Small intestine (tissue), 7 donors: ENCODE measurements at regions not wholly inside any gene's neighbourhood (a gene's known extent, or its start where the extent isn't known, plus 50 kb on each side); places are given as distances from the start of the nearest gene placed in this dataset.
"Not testable (repeated sequence)": the region's sequence is repeated elsewhere in the genome, so short reads cannot be mapped to it uniquely, and the experiment has no call there.

Experiments
- DNase-seq, 2 donors: peaks; one replicate each; pipeline versions ENCODE4 v3.0.0 to v3.0.0-alpha.2; 2013
- FAIRE-seq: peaks from 2 replicates; lab custom pipeline; 2012; peaks lifted over from hg19 to GRCh38; lab: Jason Lieb, UNC
- H3K27ac ChIP-seq, 3 donors: one replicate each; pipeline ENCODE4 v1.5.1; 2013; ENCODE audit warnings: low read length in 2 of 3, mild to moderate bottlenecking in 2 of 3, control low read depth in 1 of 3, inconsistent platforms in 1 of 3, low read depth in 1 of 3, moderate library complexity in 1 of 3
- H3K27me3 ChIP-seq, 3 donors: one replicate each; pipeline ENCODE4 v1.6.1; 2013; ENCODE audit warnings: low read length in 3 of 3, inconsistent platforms in 1 of 3; ENCODE audit not compliant: control insufficient read depth in 3 of 3, insufficient read depth in 3 of 3
- H3K36me3 ChIP-seq, 3 donors: one replicate each; pipeline ENCODE4 v1.6.1; 2013; ENCODE audit warnings: low read length in 3 of 3, inconsistent platforms in 1 of 3, low read depth in 1 of 3, mild to moderate bottlenecking in 1 of 3, moderate library complexity in 1 of 3; ENCODE audit not compliant: control insufficient read depth in 3 of 3, insufficient read depth in 2 of 3
- H3K4me1 ChIP-seq, 3 donors: one replicate each; pipeline ENCODE4 v1.6.1; 2013; ENCODE audit warnings: low read length in 2 of 3, inconsistent platforms in 1 of 3, low read depth in 1 of 3, mild to moderate bottlenecking in 1 of 3, moderate library complexity in 1 of 3; ENCODE audit not compliant: control insufficient read depth in 3 of 3, insufficient read depth in 2 of 3
- H3K4me3 ChIP-seq, 3 donors: one replicate each; pipeline ENCODE4 v1.5.1; 2013; ENCODE audit warnings: low read length in 3 of 3, control low read depth in 1 of 3, inconsistent platforms in 1 of 3, low read depth in 1 of 3, mild to moderate bottlenecking in 1 of 3, moderate library complexity in 1 of 3
- H3K9me3 ChIP-seq, 2 donors: one replicate each; pipeline ENCODE4 v1.6.1; 2013; ENCODE audit warnings: low read depth in 1 of 2, low read length in 1 of 2; ENCODE audit not compliant: control insufficient read depth in 2 of 2, insufficient read depth in 1 of 2
- WGBS, 3 donors: extraction: QIAGEN DNeasy Blood & Tissue Kit; methylation state at CpG; one replicate each; pipeline ENCODE4 v1.1.7; 2013; 5-methylcytosine and 5-hydroxymethylcytosine counted together
- donor health status: healthy with polysubstance abuse.
- donor health status: control.
- donor health status: control.
- donor health status: Bipolar disorder and iron deficiency.
- donor health status: healthy.

DNA sequence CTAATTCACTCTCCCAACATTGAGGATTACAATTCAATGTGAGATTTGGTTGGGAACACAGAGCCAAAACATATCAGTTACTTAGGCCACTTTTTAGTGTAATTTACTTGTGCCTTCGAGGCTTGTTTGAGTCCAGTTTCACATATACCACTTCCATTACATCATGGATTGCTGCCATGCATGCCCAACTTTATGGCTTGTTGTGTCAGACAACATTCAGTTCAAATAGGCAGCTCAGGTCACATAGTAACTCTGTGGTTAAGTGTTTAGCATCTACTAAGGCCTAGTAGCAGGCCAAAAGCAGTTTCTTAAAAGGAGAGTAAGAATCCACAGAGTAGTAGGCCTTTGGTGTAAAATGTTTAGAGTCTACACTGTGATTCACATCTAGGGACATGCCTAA is 164.3 kb upstream of the GMNC start:
- Histone ChIP-seq H3K36me3 (no peaks in the 10 kb centered on the region), H3K4me3 (no peak overlapping the region), H3K27ac (no peak overlapping the region), H3K27me3 (no peaks in the 10 kb centered on the region), H3K4me1 (no peaks in the 10 kb centered on the region), H3K9me3 (no peaks in the 10 kb centered on the region)
- DNase-seq (no peak), FAIRE-seq (no peak)
- 48 to 62% (median 54%) methylated on average over 1 of the region's 1 CpG for WGBS, 3 donors

DNA sequence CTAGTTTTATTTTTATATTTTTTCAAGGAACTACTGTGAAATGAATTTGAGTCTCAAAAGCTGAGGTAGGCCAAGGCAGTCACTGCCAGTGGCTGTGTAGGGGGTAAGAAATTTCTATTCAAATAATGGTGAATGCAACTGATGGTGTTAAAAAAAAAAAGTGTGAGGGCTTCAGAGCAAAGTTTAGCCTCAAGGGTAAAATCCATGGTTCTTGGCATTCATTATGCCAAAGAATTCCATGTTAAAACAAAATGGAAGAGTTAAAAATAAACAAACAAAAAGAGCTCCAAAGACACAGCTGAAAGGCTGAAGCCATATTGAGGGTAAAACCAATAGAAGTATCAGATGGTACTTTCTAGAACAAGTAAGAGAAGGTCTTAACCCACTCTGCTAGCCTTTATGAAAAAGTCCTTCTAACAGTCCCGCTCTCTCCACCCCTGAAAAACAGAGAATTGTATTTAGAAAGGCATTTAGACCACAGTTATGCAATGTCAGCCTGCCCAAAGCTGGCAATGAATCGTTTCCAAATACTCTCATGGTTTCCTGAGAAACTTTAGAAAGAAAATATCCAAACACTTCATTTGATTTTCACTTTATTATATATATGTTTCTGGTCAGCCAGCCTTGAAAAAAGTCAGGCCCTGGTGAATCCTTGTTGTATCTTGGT is 158.4 kb upstream of the GMNC start:
- Histone ChIP-seq H3K4me3 (no peak overlapping the region), H3K4me1 (no peaks in the 10 kb centered on the region)
- no peak for FAIRE-seq

DNA sequence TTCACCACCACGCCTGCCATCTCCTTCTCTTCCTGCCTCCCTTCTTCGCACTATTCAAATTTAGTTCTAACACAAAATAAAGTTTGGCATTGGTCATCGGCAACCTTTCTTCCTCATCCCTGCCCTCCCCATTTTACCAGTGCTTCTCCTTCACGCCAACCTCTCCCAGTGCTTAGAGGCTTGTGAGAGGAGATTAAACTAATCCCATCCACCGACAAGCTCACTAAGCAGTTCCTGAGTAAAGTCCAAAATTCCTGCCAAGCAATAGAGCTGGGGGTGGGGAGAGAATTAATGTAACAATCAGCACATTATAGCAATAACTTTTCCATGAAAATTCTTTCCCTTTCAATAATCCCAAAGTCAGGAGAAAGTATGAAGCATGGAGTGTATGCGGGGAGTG is 157.4 kb upstream of the GMNC start:
- DNase-seq (no peak), FAIRE-seq (no peak)
- Histone ChIP-seq H3K4me3 (no peak overlapping the region), H3K27ac (no peak overlapping the region), H3K27me3 (no peaks in the 10 kb centered on the region), H3K36me3 (no peaks in the 10 kb centered on the region), H3K9me3 (no peaks in the 10 kb centered on the region), H3K4me1 (no peaks in the 10 kb centered on the region)
- WGBS, 3 donors, result 63 to 79% (median 68%) methylated on average over 6 of the region's 6 CpGs

More for the DNA sequence above, 158.4 kb upstream of the GMNC start:
- no peak for DNase-seq
- H3K27me3 ChIP-seq, result no peaks in the 10 kb centered on the region
- H3K27ac ChIP-seq, result no peak overlapping the region
- H3K9me3 ChIP-seq, result no peaks in the 10 kb centered on the region
- 57 to 70% (median 61%) methylated on average over 2 of the region's 2 CpGs for WGBS, 3 donors
- no peaks in the 10 kb centered on the region for H3K36me3 ChIP-seq

DNA sequence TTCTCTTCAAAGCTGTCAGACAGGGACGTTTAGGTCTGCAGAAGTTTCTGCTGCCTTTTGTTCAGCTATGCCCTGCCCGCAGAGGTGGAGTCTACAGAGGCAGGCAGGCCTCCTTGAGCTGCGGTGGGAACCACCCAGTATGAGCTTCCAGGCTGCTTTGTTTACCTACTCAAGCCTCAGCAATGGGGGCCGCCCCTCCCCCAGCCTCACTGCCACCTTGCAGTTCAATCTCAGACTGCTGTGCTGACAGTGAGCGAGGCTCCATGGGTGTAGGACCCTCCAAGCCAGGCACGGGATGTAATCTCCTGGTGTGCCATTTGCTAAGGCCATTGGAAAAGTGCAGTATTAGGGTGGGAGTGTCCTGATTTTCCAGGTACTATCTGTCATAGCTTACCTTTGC is 153.5 kb upstream of the GMNC start:
- WGBS, 3 donors, result 69 to 76% (median 72%) methylated on average over 6 of the region's 6 CpGs
- not testable (repeated sequence) for H3K9me3 ChIP-seq, DNase-seq

DNA sequence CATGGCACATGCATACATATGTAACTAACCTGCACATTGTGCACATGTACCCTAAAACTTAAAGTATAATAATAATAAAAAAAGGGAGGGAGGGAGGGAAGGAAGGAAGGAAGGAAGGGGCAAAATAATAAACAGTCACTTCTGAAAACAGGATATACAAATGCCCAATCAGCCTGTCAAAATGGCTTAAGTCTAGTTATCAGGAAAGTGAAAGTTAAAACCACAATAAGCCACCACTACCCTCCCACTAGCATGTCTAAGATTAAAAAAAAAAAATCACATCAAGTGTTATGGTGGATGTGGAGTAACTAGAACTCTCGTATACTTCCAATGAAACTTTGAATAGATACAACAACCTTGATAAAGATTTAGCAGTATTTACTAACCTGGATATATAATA is 145.6 kb upstream of the GMNC start:
- Histone ChIP-seq H3K27ac (no peak overlapping the region), H3K36me3 (no peaks in the 10 kb centered on the region), H3K9me3 (no peaks in the 10 kb centered on the region), H3K4me3 (no peak overlapping the region), H3K4me1 (no peaks in the 10 kb centered on the region), H3K27me3 (no peaks in the 10 kb centered on the region)
- DNase-seq (no peak), FAIRE-seq (no peak)
- 42 to 73% (median 50%) methylated on average over 1 of the region's 1 CpG for WGBS, 3 donors

More for the DNA sequence above, 153.5 kb upstream of the GMNC start:
- H3K4me1 ChIP-seq, H3K27me3 ChIP-seq, H3K4me3 ChIP-seq, FAIRE-seq, H3K27ac ChIP-seq, H3K36me3 ChIP-seq: not testable (repeated sequence)

DNA sequence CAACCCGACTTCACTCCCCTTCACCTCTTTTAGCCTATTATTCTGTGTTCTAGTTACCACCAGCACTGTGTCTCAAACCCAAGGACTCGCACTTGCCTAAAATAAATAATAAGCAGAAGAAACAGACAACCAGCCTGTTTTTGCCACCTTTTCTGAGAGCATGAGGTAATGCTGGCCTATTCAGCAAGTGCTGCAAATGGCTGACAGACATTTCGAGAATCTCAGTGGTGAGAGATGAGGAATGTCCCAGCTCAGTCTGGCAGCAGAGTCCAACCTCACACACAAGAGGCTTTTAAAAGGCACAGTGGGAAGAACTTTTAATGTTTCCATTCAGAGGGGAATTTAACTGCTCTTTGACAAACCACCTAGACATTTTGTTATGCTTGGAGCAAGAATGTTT is 143.3 kb upstream of the GMNC start:
- WGBS, 3 donors, result 68 to 73% (median 71%) methylated on average over 3 of the region's 3 CpGs
- no peaks in the 10 kb centered on the region for H3K27me3 ChIP-seq
- H3K9me3 ChIP-seq, result no peaks in the 10 kb centered on the region
- no peak overlapping the region for H3K27ac ChIP-seq
- FAIRE-seq (no peak), DNase-seq (no peak)
- no peaks in the 10 kb centered on the region for H3K36me3 ChIP-seq
- H3K4me1 ChIP-seq, result no peaks in the 10 kb centered on the region
- H3K4me3 ChIP-seq, result no peak overlapping the region

DNA sequence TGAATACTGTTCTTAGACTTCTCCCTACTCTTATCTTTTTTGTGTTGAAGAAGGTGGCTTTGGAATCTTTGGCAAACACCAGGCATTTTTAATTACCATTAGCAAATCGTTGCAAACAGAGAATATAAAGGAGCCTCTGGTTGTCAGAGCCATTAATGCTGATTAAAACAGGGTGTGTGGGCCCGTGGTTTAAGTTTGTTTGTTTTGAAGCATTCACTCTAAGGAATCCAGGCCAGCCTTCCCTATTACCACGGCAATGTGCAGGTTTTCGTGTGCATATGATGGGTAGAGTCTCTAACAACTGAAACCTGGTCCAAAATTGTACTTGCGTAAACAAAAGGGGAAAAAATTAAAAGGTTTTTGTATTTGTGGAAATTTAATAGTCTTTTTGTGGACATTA is 141.2 kb upstream of the GMNC start:
- Histone ChIP-seq H3K9me3 (no peaks in the 10 kb centered on the region), H3K27me3 (no peaks in the 10 kb centered on the region), H3K4me1 (no peaks in the 10 kb centered on the region), H3K27ac (no peak overlapping the region), H3K36me3 (no peaks in the 10 kb centered on the region), H3K4me3 (no peak overlapping the region)
- FAIRE-seq, result no peak
- DNase-seq, result no peak
- WGBS, 3 donors, result 44 to 47% (median 44%) methylated on average over 5 of the region's 5 CpGs

DNA sequence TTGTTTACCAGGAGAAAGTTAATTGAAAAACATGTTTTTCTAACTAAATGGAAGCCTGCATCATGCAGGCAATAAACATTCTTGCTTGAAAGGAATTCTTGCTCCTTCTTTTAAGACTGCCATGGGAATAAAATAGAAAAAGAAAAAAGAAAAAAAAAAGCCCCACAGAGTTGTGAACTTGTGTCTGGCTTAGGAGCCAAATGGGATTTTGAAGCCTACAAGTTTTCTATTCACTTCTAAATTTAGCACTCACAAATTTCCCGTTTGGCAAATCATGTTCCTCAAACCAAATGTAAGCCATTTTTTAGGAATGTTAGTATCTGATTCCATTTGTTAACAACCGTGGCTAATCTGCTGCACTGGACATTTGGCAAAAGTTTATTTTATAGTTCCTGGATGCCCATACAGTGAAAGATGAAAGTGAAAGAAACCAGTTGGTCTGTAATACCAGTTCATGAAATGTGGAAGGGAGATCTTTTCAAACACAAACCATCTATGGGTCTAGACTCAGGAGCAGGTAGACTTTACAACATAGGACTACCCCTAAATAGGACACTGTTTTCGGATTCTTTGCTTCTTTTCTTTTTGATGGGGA is 133.8 kb upstream of the GMNC start:
- H3K9me3 ChIP-seq, result no peaks in the 10 kb centered on the region
- no peaks in the 10 kb centered on the region for H3K36me3 ChIP-seq
- 38 to 44% (median 44%) methylated on average over 3 of the region's 3 CpGs for WGBS, 3 donors
- FAIRE-seq (no peak), DNase-seq (no peak)
- no peaks in the 10 kb centered on the region for H3K4me1 ChIP-seq
- no peak overlapping the region for H3K27ac ChIP-seq
- H3K4me3 ChIP-seq, result no peak overlapping the region
- no peaks in the 10 kb centered on the region for H3K27me3 ChIP-seq

DNA sequence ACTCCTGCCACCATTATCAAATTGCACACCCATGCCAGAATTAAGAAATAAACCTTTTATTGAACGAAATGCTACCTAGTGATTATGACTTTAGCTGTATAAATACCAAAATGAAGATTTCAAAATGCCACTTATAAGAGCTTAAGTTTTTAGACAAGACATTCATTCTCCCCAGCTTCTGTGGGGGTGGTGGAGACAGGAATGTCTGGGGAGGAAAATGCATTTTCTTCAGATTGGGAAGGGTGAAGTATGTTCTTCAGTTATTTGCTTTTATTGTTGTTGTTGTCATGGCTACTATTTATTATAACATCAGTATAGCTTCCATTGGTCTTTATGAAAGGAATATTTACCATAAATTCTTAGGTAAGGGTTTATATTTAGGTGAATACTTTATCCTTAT is 132.7 kb upstream of the GMNC start:
- no peaks in the 10 kb centered on the region for H3K36me3 ChIP-seq
- no peak overlapping the region for H3K4me3 ChIP-seq
- H3K27ac ChIP-seq, result no peak overlapping the region
- H3K9me3 ChIP-seq, result no peaks in the 10 kb centered on the region
- no peaks in the 10 kb centered on the region for H3K27me3 ChIP-seq
- H3K4me1 ChIP-seq, result no peaks in the 10 kb centered on the region
- FAIRE-seq, result no peak
- DNase-seq, result no peak
- 36 to 49% (median 41%) methylated on average over 1 of the region's 1 CpG for WGBS, 3 donors
